H9 (cell line): ENCODE measurements at regions not wholly inside any gene's neighbourhood (a gene's known extent, or its start where the extent isn't known, plus 50 kb on each side); places are given as distances from the start of the nearest gene placed in this dataset.

Source experiments
- DNase-seq: peaks from one replicate; pipeline ENCODE4 v3.0.0-alpha.2; 2017
- H2AFZ ChIP-seq: one replicate; pipeline ENCODE4 v1.6.1; 2013; ENCODE audit warnings: mild to moderate bottlenecking, low read length, control low read depth, moderate library complexity
- H2AK5ac ChIP-seq: 2 replicates; pipeline ENCODE4 v1.6.1; 2013; ENCODE audit warnings: low read length, control low read depth, mixed read lengths; ENCODE audit not compliant: insufficient read length
- H2BK120ac ChIP-seq: one replicate; pipeline ENCODE4 v1.6.1; 2013; ENCODE audit warnings: low read depth, mild to moderate bottlenecking, low read length, control low read depth, inconsistent platforms; ENCODE audit not compliant: poor library complexity, severe bottlenecking
- H2BK12ac ChIP-seq: 2 replicates; pipeline ENCODE4 v1.6.1; 2013; ENCODE audit warnings: low read length, control low read depth, mixed read lengths, low read depth; ENCODE audit not compliant: insufficient read length
- H2BK15ac ChIP-seq: 2 replicates; pipeline ENCODE4 v1.6.1; 2013; ENCODE audit warnings: low read depth, low read length, control low read depth
- H2BK20ac ChIP-seq: one replicate; pipeline ENCODE4 v1.6.1; 2013; ENCODE audit warnings: low read depth, mild to moderate bottlenecking, low read length, control low read depth, inconsistent platforms; ENCODE audit not compliant: poor library complexity, severe bottlenecking
- H2BK5ac ChIP-seq: 2 replicates; pipeline ENCODE4 v1.6.1; 2013; ENCODE audit warnings: low read length, control low read depth, mixed read lengths; ENCODE audit not compliant: insufficient read length
- H3K14ac ChIP-seq: 2 replicates; pipeline ENCODE4 v1.6.1; 2013; ENCODE audit warnings: low read length, control low read depth; ENCODE audit not compliant: insufficient read depth
- H3K18ac ChIP-seq: 2 replicates; pipeline ENCODE4 v1.6.1; 2013; ENCODE audit warnings: low read depth, mild to moderate bottlenecking, mixed read lengths, low read length, control low read depth; ENCODE audit not compliant: insufficient read length
- H3K23ac ChIP-seq: 2 replicates; pipeline ENCODE4 v1.6.1; 2013; ENCODE audit warnings: low read length, control low read depth, mixed read lengths, low read depth; ENCODE audit not compliant: insufficient read length
- H3K23me2 ChIP-seq: 2 replicates; pipeline ENCODE4 v1.6.1; 2013; ENCODE audit warnings: low read depth, mild to moderate bottlenecking, mixed read lengths, low read length, control low read depth; ENCODE audit not compliant: insufficient read length, poor library complexity, severe bottlenecking
- H3K27ac ChIP-seq: 2 replicates; pipeline ENCODE4 v1.5.1; 2013; ENCODE audit warnings: low read length, control low read depth, mixed read lengths, low read depth; ENCODE audit not compliant: insufficient read length
- H3K27me3 ChIP-seq: 2 replicates; pipeline ENCODE4 v1.6.1; 2013; ENCODE audit warnings: low read length, control low read depth, inconsistent platforms; ENCODE audit not compliant: insufficient read depth
- H3K4ac ChIP-seq: 2 replicates; pipeline ENCODE4 v1.6.1; 2013; ENCODE audit warnings: low read depth, mild to moderate bottlenecking, control low read depth, inconsistent platforms, low read length, moderate library complexity
- H3K4me1 ChIP-seq: 2 replicates; pipeline ENCODE4 v1.6.1; 2013; ENCODE audit warnings: low read length, control low read depth, inconsistent platforms; ENCODE audit not compliant: insufficient read depth
- H3K4me2 ChIP-seq: 2 replicates; pipeline ENCODE4 v1.6.1; 2013; ENCODE audit warnings: low read length, control low read depth, mixed read lengths; ENCODE audit not compliant: insufficient read length, insufficient read depth
- H3K56ac ChIP-seq: 2 replicates; pipeline ENCODE4 v1.6.1; 2013; ENCODE audit warnings: low read depth, mild to moderate bottlenecking, mixed read lengths, low read length, control low read depth; ENCODE audit not compliant: insufficient read length
- H3K79me1 ChIP-seq: 2 replicates; pipeline ENCODE4 v1.6.1; 2013; ENCODE audit warnings: low read depth, mild to moderate bottlenecking, moderate library complexity, low read length, control low read depth, inconsistent platforms; ENCODE audit not compliant: insufficient read depth, poor library complexity, severe bottlenecking
- H3K79me2 ChIP-seq: 2 replicates; pipeline ENCODE4 v1.6.1; 2013; ENCODE audit warnings: low read length, control low read depth, inconsistent platforms; ENCODE audit not compliant: insufficient read depth
- H3K9ac ChIP-seq: 2 replicates; pipeline ENCODE4 v1.6.1; 2013; ENCODE audit warnings: low read length, control low read depth, mixed read lengths; ENCODE audit not compliant: insufficient read length; ENCODE audit errors: extremely low read depth
- H3K9me3 ChIP-seq: one replicate; pipeline ENCODE4 v1.6.1; 2013; ENCODE audit warnings: low read depth, low read length, inconsistent platforms; ENCODE audit not compliant: control insufficient read depth
- H3T11ph ChIP-seq: one replicate; pipeline ENCODE4 v1.6.1; 2013; ENCODE audit warnings: mild to moderate bottlenecking, low read length, control low read depth, inconsistent platforms
- H4K20me1 ChIP-seq: one replicate; pipeline ENCODE4 v1.6.1; 2013; ENCODE audit not compliant: control insufficient read depth, insufficient read length, insufficient read depth
- H4K5ac ChIP-seq: 2 replicates; pipeline ENCODE4 v1.6.1; 2013; ENCODE audit warnings: low read depth, mild to moderate bottlenecking, mixed read lengths, low read length, control low read depth; ENCODE audit not compliant: insufficient read length
- H4K8ac ChIP-seq: replicated peaks from 2 replicates; pipeline ENCODE4 v1.6.1; 2013; ENCODE audit warnings: low read length, control low read depth, mixed read lengths, low read depth; ENCODE audit not compliant: insufficient read length
- H4K91ac ChIP-seq: 2 replicates; pipeline ENCODE4 v1.6.1; 2013; ENCODE audit warnings: low read depth, mild to moderate bottlenecking, moderate library complexity, mixed read lengths, low read length, control low read depth; ENCODE audit not compliant: insufficient read length
- H3K27ac Mint-ChIP-seq, 3 experiments: 2 replicates in 2 of 3; 3 replicates in 1 of 3; pipeline ENCODE4 v1.8.0; 2020 to 2021; ENCODE audit warnings: mixed read lengths in 3 of 3, mild to moderate bottlenecking in 1 of 3, moderate library complexity in 1 of 3
- H3K27me3 Mint-ChIP-seq: 2 replicates; pipeline ENCODE4 v1.8.0; 2021; ENCODE audit warnings: low read depth, mild to moderate bottlenecking, moderate library complexity, mixed read lengths
- H3K36me3 Mint-ChIP-seq, 3 experiments: 2 replicates in 2 of 3; 3 replicates in 1 of 3; pipeline ENCODE4 v1.8.0; 2020 to 2021; ENCODE audit warnings: low read depth in 3 of 3, mixed read lengths in 3 of 3; ENCODE audit not compliant: insufficient read depth in 1 of 3
- H3K4me1 Mint-ChIP-seq, 2 experiments: 2 replicates each; pipeline ENCODE4 v1.8.0; 2020; ENCODE audit warnings: mixed read lengths in 2 of 2
- H3K4me3 Mint-ChIP-seq, 2 experiments: 2 replicates in 1 of 2; 3 replicates in 1 of 2; pipeline ENCODE4 v1.8.0; 2020 to 2021; ENCODE audit warnings: mild to moderate bottlenecking in 2 of 2, mixed read lengths in 2 of 2, moderate library complexity in 1 of 2
- H3K9me3 Mint-ChIP-seq, 2 experiments: 2 replicates in 1 of 2; 3 replicates in 1 of 2; pipeline ENCODE4 v1.8.0; 2020; ENCODE audit warnings: mild to moderate bottlenecking in 2 of 2, mixed read lengths in 2 of 2, moderate library complexity in 1 of 2
- WGBS: extraction: QIAGEN DNeasy Blood & Tissue Kit; methylation state at CpG from one replicate; pipeline ENCODE4 v1.1.7; 2013; ENCODE audit warnings: missing lambda C conversion rate, low lambda C conversion rate, mixed read lengths; ENCODE audit not compliant: insufficient read length; ENCODE audit errors: extremely low coverage; 5-methylcytosine and 5-hydroxymethylcytosine counted together
- TF ChIP-seq, protein P1 (sequence below): fragments of 200-600 bp; sonication (generic); conservative IDR thresholded peaks from 3 replicates; pipeline ENCODE4 v1.8.0; 2021; ENCODE audit warnings: antibody characterized with exemption, mild to moderate bottlenecking

DNA sequence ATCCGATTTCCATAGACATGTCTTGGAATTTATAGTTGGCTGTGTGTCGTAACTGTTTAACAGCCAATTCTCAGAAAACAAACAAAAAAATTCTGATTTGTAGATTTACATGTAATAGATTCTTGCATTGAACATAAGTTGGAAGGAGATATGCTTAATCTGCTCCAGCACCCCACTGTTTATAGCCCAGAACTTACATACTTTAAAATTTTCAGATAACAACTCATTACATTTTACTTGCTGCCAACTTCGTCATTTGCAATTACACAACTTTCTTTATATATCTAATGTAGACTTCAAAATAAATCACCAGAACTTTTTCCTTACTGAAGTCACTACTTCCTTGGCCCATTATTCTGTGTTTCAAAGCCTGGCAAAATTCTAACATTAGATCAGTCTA, 472.3 kb upstream of the EYS start:
- Histone ChIP-seq H4K5ac (no peak overlapping the region), H3K79me2 (no peaks in the 10 kb centered on the region), H3K23me2 (no peaks in the 10 kb centered on the region), H3K9me3 (no peaks in the 10 kb centered on the region), H3K27ac (no peak overlapping the region), H2BK12ac (no peak overlapping the region), H2AFZ (no peak overlapping the region), H3K56ac (no peak overlapping the region), H3K18ac (no peak overlapping the region), H3K9ac (no peak overlapping the region), H4K91ac (no peak overlapping the region), H4K8ac (no peak overlapping the region), H3K4me1 (no peaks in the 10 kb centered on the region), H2BK120ac (no peak overlapping the region), H3K23ac (no peak overlapping the region), H4K20me1 (no peaks in the 10 kb centered on the region), H3K4ac (no peak overlapping the region), H2BK5ac (no peak overlapping the region), H3K4me2 (no peak overlapping the region), H2BK15ac (no peak overlapping the region), H3K27me3 (no peaks in the 10 kb centered on the region), H2AK5ac (no peak overlapping the region), H3K79me1 (no peaks in the 10 kb centered on the region), H3K14ac (no peak overlapping the region), H2BK20ac (no peak overlapping the region), H3T11ph (no peak overlapping the region)
- H3K27ac Mint-ChIP-seq: no peak overlapping the region
- no peak overlapping the region for H3K4me3 Mint-ChIP-seq
- peaks cover 0 to 5% of the 10 kb centered on the region in 2 experiments; a peak in 3 of 5 replicates for H3K9me3 Mint-ChIP-seq
- TF ChIP-seq, protein P1, sequence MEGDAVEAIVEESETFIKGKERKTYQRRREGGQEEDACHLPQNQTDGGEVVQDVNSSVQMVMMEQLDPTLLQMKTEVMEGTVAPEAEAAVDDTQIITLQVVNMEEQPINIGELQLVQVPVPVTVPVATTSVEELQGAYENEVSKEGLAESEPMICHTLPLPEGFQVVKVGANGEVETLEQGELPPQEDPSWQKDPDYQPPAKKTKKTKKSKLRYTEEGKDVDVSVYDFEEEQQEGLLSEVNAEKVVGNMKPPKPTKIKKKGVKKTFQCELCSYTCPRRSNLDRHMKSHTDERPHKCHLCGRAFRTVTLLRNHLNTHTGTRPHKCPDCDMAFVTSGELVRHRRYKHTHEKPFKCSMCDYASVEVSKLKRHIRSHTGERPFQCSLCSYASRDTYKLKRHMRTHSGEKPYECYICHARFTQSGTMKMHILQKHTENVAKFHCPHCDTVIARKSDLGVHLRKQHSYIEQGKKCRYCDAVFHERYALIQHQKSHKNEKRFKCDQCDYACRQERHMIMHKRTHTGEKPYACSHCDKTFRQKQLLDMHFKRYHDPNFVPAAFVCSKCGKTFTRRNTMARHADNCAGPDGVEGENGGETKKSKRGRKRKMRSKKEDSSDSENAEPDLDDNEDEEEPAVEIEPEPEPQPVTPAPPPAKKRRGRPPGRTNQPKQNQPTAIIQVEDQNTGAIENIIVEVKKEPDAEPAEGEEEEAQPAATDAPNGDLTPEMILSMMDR: no peak
- H3K4me1 Mint-ChIP-seq: no peaks in the 10 kb centered on the region
- no peak for DNase-seq
- H3K27me3 Mint-ChIP-seq: no peaks in the 10 kb centered on the region
- WGBS: no CpG with 5 or more reads among the region's 3 CpGs
- no peaks in the 10 kb centered on the region; a peak in 2 of 7 replicates for H3K36me3 Mint-ChIP-seq
